Ishikawa (cell line): ENCODE measurements at regions not wholly inside any gene's neighbourhood (a gene's known extent, or its start where the extent isn't known, plus 50 kb on each side); places are given as distances from the start of the nearest gene placed in this dataset.

Experiments used
- CREB1 ChIP-seq: IDR thresholded peaks from 2 replicates; pipeline ENCODE4 v1.6.1; 2012; ENCODE audit warnings: low read depth
- MAX ChIP-seq: IDR thresholded peaks from 2 replicates; pipeline ENCODE4 v1.6.1; 2012
- RAD21 ChIP-seq: IDR thresholded peaks from 2 replicates; pipeline ENCODE4 v1.6.1; 2012; ENCODE audit warnings: low read depth
- TEAD4 ChIP-seq: IDR thresholded peaks from 2 replicates; pipeline ENCODE4 v1.6.1; 2012
- ZBTB7A ChIP-seq: IDR thresholded peaks from 2 replicates; pipeline ENCODE4 v1.6.1; 2012; ENCODE audit warnings: low read depth

- TF ChIP-seq TEAD4 = no peak
- TF ChIP-seq MAX = no peak
- no peak for TF ChIP-seq CREB1
- no peak for TF ChIP-seq ZBTB7A
- TF ChIP-seq RAD21 = no peak
These were observed 556.8 kb upstream of the LCORL start for GRCh38 chr4:18578307-18578706.
